ENCODE measurements at regions not wholly inside any gene's neighbourhood (a gene's known extent, or its start where the extent isn't known, plus 50 kb on each side); places are given as distances from the start of the nearest gene placed in this dataset.

- Histone ChIP-seq H2AK5ac (ENCODE audit: low read length, severe bottlenecking) (no peak overlapping the region), H2AFZ (ENCODE audit: low read depth, low read length) (no peak overlapping the region), H3K9me3 (ENCODE audit: control insufficient read depth, low read length) (peaks cover 5% of the 10 kb centered on the region), H3K79me1 (replicated peaks; ENCODE audit: low read length, poor library complexity, severe bottlenecking) (no peaks in the 10 kb centered on the region), H4K8ac (ENCODE audit: low read length) (no peak overlapping the region), H3K36me3 (ENCODE audit: control insufficient read depth in 1 of 2, insufficient read depth in 2 of 2, low read depth in 1 of 2, low read length in 2 of 2) (peaks cover 0 to 3% of the 10 kb centered on the region in 2 experiments), H4K91ac (ENCODE audit: low read length) (no peak overlapping the region), H3K4me1 (ENCODE audit: control insufficient read depth, insufficient read depth, low read depth, low read length) (no peaks in the 10 kb centered on the region), H3K4me3 (ENCODE audit: insufficient read depth in 1 of 2, low read depth in 1 of 2, low read length in 2 of 2) (no peak overlapping the region), H3K18ac (ENCODE audit: low read depth in 1 of 2, low read length in 2 of 2) (no peak overlapping the region), H2BK120ac (ENCODE audit: low read depth, low read length) (no peak overlapping the region), H3K27me3 (ENCODE audit: control insufficient read depth in 1 of 2, insufficient read depth in 1 of 2, low read length in 2 of 2) (no peaks in the 10 kb centered on the region), H3K27ac (ENCODE audit: low read length, poor library complexity, severe bottlenecking) (no peak overlapping the region), H3K4ac (ENCODE audit: low read depth in 1 of 2, low read length in 2 of 2) (no peak overlapping the region), H3K23ac (ENCODE audit: low read length in 2 of 2) (no peak overlapping the region), H2BK12ac (ENCODE audit: low read length in 2 of 2) (no peak overlapping the region), H2BK5ac (ENCODE audit: low read depth, low read length, poor library complexity, severe bottlenecking) (no peak overlapping the region), H3K9ac (ENCODE audit: low read length) (no peak overlapping the region), H3K14ac (ENCODE audit: low read length in 2 of 2) (no peak overlapping the region), H3K4me2 (ENCODE audit: low read length, poor library complexity, severe bottlenecking) (no peak overlapping the region), H2BK15ac (ENCODE audit: low read depth, poor library complexity, severe bottlenecking) (no peak overlapping the region)
- no peak for DNase-seq
- WGBS, result 91% methylated on average over 12 of the region's 12 CpGs
Observed at GRCh38 chr21:20425856-20426255, 572.4 kb upstream of the NCAM2 start.

GRCh38 chr21:20440338-20440737 is 557.9 kb upstream of the NCAM2 start:
- H3K4me3 ChIP-seq (ENCODE audit: insufficient read depth in 1 of 2, low read depth in 1 of 2, low read length in 2 of 2), result no peak overlapping the region
- no peak overlapping the region for H3K4ac ChIP-seq (ENCODE audit: low read depth in 1 of 2, low read length in 2 of 2)
- H3K27ac ChIP-seq (ENCODE audit: low read length, poor library complexity, severe bottlenecking), result no peak overlapping the region
- H2AK5ac ChIP-seq (ENCODE audit: low read length, severe bottlenecking), result no peak overlapping the region
- no peak overlapping the region for H4K91ac ChIP-seq (ENCODE audit: low read length)
- DNase-seq, result no peak
- no peak overlapping the region for H2BK15ac ChIP-seq (ENCODE audit: low read depth, poor library complexity, severe bottlenecking)
- H3K9ac ChIP-seq (ENCODE audit: low read length), result no peak overlapping the region
- H2AFZ ChIP-seq (ENCODE audit: low read depth, low read length), result no peak overlapping the region
- no peaks in the 10 kb centered on the region for H3K9me3 ChIP-seq (ENCODE audit: control insufficient read depth, low read length)
- H4K8ac ChIP-seq (ENCODE audit: low read length), result no peak overlapping the region
- 76% methylated on average over 5 of the region's 5 CpGs for WGBS
- no peak overlapping the region for H2BK12ac ChIP-seq (ENCODE audit: low read length in 2 of 2)
- no peaks in the 10 kb centered on the region for H3K79me1 ChIP-seq (replicated peaks; ENCODE audit: low read length, poor library complexity, severe bottlenecking)
- H3K23ac ChIP-seq (ENCODE audit: low read length in 2 of 2), result no peak overlapping the region
- no peak overlapping the region for H3K4me2 ChIP-seq (ENCODE audit: low read length, poor library complexity, severe bottlenecking)
- H3K14ac ChIP-seq (ENCODE audit: low read length in 2 of 2), result no peak overlapping the region
- no peak overlapping the region for H2BK120ac ChIP-seq (ENCODE audit: low read depth, low read length)
- H3K4me1 ChIP-seq (ENCODE audit: control insufficient read depth, insufficient read depth, low read depth, low read length), result no peaks in the 10 kb centered on the region
- H3K36me3 ChIP-seq (ENCODE audit: control insufficient read depth in 1 of 2, insufficient read depth in 2 of 2, low read depth in 1 of 2, low read length in 2 of 2), result no peaks in the 10 kb centered on the region
- H3K27me3 ChIP-seq (ENCODE audit: control insufficient read depth in 1 of 2, insufficient read depth in 1 of 2, low read length in 2 of 2), result no peaks in the 10 kb centered on the region
- H3K18ac ChIP-seq (ENCODE audit: low read depth in 1 of 2, low read length in 2 of 2), result no peak overlapping the region
- no peak overlapping the region for H2BK5ac ChIP-seq (ENCODE audit: low read depth, low read length, poor library complexity, severe bottlenecking)

GRCh38 chr21:20443558-20444155 is 554.6 kb upstream of the NCAM2 start:
- H3K4me1 ChIP-seq (ENCODE audit: control insufficient read depth, insufficient read depth, low read depth, low read length), result no peaks in the 10 kb centered on the region
- no peak overlapping the region for H4K91ac ChIP-seq (ENCODE audit: low read length)
- no peak overlapping the region for H3K14ac ChIP-seq (ENCODE audit: low read length in 2 of 2)
- H2AFZ ChIP-seq (ENCODE audit: low read depth, low read length), result no peak overlapping the region
- no peak overlapping the region for H4K8ac ChIP-seq (ENCODE audit: low read length)
- H3K9ac ChIP-seq (ENCODE audit: low read length), result no peak overlapping the region
- H3K4me2 ChIP-seq (ENCODE audit: low read length, poor library complexity, severe bottlenecking), result no peak overlapping the region
- H2BK5ac ChIP-seq (ENCODE audit: low read depth, low read length, poor library complexity, severe bottlenecking), result no peak overlapping the region
- no peak overlapping the region for H2BK15ac ChIP-seq (ENCODE audit: low read depth, poor library complexity, severe bottlenecking)
- no peak overlapping the region for H3K18ac ChIP-seq (ENCODE audit: low read depth in 1 of 2, low read length in 2 of 2)
- no peak overlapping the region for H3K27ac ChIP-seq (ENCODE audit: low read length, poor library complexity, severe bottlenecking)
- DNase-seq, result no peak
- H3K79me1 ChIP-seq (replicated peaks; ENCODE audit: low read length, poor library complexity, severe bottlenecking), result no peaks in the 10 kb centered on the region
- no peak overlapping the region for H2BK12ac ChIP-seq (ENCODE audit: low read length in 2 of 2)
- H2BK120ac ChIP-seq (ENCODE audit: low read depth, low read length), result no peak overlapping the region
- no peaks in the 10 kb centered on the region for H3K9me3 ChIP-seq (ENCODE audit: control insufficient read depth, low read length)
- H3K36me3 ChIP-seq (ENCODE audit: control insufficient read depth in 1 of 2, insufficient read depth in 2 of 2, low read depth in 1 of 2, low read length in 2 of 2), result no peaks in the 10 kb centered on the region
- no peak overlapping the region for H3K4me3 ChIP-seq (ENCODE audit: insufficient read depth in 1 of 2, low read depth in 1 of 2, low read length in 2 of 2)
- 68% methylated on average over 8 of the region's 13 CpGs for WGBS
- H2AK5ac ChIP-seq (ENCODE audit: low read length, severe bottlenecking), result no peak overlapping the region
- H3K27me3 ChIP-seq (ENCODE audit: control insufficient read depth in 1 of 2, insufficient read depth in 1 of 2, low read length in 2 of 2), result no peaks in the 10 kb centered on the region
- no peak overlapping the region for H3K4ac ChIP-seq (ENCODE audit: low read depth in 1 of 2, low read length in 2 of 2)
- no peak overlapping the region for H3K23ac ChIP-seq (ENCODE audit: low read length in 2 of 2)

DNA sequence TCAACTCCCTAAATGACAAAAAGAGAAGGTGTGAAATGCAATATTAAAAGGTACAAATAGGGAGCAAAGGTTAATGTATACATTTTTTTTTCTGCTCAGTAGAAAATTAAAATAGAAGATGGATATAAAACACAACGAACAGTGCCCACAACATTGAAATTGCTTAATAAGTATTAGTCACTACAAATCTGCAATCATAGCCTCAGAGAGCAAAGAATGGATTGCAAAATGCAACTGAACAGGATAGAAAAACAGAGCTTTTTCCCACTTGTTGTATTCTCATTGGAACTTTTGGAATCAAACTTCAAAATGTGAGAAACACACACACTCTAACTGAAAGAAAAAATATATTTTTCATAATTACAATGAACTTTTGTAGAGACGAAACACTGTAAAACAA is 552.2 kb upstream of the NCAM2 start:
- H3K18ac ChIP-seq (ENCODE audit: low read depth in 1 of 2, low read length in 2 of 2), result no peak overlapping the region
- H3K14ac ChIP-seq (ENCODE audit: low read length in 2 of 2), result no peak overlapping the region
- no peak for DNase-seq
- H3K27ac ChIP-seq (ENCODE audit: low read length, poor library complexity, severe bottlenecking), result no peak overlapping the region
- no peak overlapping the region for H2AK5ac ChIP-seq (ENCODE audit: low read length, severe bottlenecking)
- H3K23ac ChIP-seq (ENCODE audit: low read length in 2 of 2), result no peak overlapping the region
- no peak overlapping the region for H4K8ac ChIP-seq (ENCODE audit: low read length)
- no peak overlapping the region for H2BK5ac ChIP-seq (ENCODE audit: low read depth, low read length, poor library complexity, severe bottlenecking)
- H3K9ac ChIP-seq (ENCODE audit: low read length), result no peak overlapping the region
- H3K79me1 ChIP-seq (replicated peaks; ENCODE audit: low read length, poor library complexity, severe bottlenecking), result no peaks in the 10 kb centered on the region
- H3K4ac ChIP-seq (ENCODE audit: low read depth in 1 of 2, low read length in 2 of 2), result no peak overlapping the region
- H2BK120ac ChIP-seq (ENCODE audit: low read depth, low read length), result no peak overlapping the region
- 86% methylated on average over 2 of the region's 2 CpGs for WGBS
- H3K4me3 ChIP-seq (ENCODE audit: insufficient read depth in 1 of 2, low read depth in 1 of 2, low read length in 2 of 2), result no peak overlapping the region
- H2BK12ac ChIP-seq (ENCODE audit: low read length in 2 of 2), result no peak overlapping the region
- H3K36me3 ChIP-seq (ENCODE audit: control insufficient read depth in 1 of 2, insufficient read depth in 2 of 2, low read depth in 1 of 2, low read length in 2 of 2), result no peaks in the 10 kb centered on the region
- H3K27me3 ChIP-seq (ENCODE audit: control insufficient read depth in 1 of 2, insufficient read depth in 1 of 2, low read length in 2 of 2), result no peaks in the 10 kb centered on the region
- no peak overlapping the region for H2BK15ac ChIP-seq (ENCODE audit: low read depth, poor library complexity, severe bottlenecking)
- no peak overlapping the region for H3K4me2 ChIP-seq (ENCODE audit: low read length, poor library complexity, severe bottlenecking)
- no peaks in the 10 kb centered on the region for H3K9me3 ChIP-seq (ENCODE audit: control insufficient read depth, low read length)
- no peak overlapping the region for H4K91ac ChIP-seq (ENCODE audit: low read length)
- no peaks in the 10 kb centered on the region for H3K4me1 ChIP-seq (ENCODE audit: control insufficient read depth, insufficient read depth, low read depth, low read length)
- no peak overlapping the region for H2AFZ ChIP-seq (ENCODE audit: low read depth, low read length)

Measured in mesenchymal stem cell (in vitro differentiated cells and primary cell).